ENCODE measurements at regions not wholly inside any gene's neighbourhood (a gene's known extent, or its start where the extent isn't known, plus 50 kb on each side); places are given as distances from the start of the nearest gene placed in this dataset.

DNA sequence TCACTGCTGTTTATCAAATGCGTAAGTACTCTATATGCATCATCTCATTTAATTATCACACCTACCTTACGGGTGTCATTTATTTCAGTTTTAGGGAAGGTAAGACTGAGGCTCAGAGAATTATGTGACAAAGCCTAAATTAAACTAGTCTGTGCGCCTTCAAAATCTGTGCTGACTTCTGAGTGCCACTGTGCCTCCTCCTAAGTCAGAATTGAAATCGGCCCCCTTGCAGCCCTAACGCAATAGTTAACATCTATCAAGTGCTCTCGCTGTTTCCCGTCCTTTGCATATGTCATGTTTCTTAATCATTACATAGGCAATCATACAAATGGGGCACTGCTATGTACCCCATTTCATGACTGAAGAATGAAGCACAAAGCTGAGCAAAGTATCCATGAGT, 79.0 kb upstream of the PDE10A start:
- no peak for DNase-seq

DNA sequence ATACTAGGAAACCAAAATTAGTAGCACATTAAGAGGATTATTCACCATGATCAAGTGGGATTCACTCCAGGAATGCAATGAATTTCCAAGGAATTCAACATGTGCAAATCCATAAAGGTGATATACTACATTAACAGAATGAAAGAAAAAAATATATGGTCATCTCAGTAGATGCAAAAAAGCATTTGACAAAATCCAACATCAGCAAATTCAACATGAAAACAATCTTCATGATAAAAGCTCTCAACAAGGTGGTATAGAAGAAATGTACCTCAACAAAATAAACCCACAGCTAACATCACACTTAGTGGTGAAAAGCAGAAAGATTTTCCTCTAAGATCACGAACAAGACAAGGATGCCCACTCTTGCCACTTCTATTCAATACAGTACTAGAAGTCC, 74.4 kb upstream of the PDE10A start:
- DNase-seq: no peak

DNA sequence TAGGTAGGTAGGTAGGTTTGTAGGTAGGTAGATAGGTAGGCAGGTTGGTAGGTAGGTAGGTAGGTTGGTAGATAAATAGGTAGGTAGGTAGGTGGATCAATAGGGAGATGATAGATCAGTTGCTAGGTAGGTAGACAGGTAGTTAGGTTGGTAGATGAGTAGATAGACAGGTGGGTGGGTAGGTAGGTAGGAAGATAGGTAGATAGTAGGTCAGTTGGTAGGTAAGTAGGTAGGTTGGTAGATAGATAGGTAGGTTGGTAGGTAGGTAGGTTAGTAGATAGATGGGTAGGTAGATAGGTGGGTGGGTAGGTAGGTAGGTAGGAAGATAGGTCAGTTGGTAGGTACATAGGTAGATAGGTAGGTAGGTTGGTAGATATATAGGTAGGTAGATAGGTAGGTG, 72.0 kb upstream of the PDE10A start:
- no peak for DNase-seq

DNA sequence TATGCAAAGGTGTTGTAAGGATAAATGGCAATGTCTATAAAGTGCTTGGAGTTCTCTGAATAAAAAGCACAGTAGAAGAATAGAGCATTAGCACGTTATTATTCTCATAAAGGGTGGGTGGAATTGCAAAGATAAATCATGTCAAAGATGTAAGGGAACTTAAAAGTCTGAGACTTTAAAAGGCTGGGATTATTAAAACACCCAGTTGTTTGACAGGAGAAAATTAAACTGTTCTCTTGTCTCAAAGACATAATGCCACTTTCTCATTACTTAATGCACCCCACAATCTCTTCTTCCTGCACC, 70.4 kb upstream of the PDE10A start:
- no peak for DNase-seq

DNA sequence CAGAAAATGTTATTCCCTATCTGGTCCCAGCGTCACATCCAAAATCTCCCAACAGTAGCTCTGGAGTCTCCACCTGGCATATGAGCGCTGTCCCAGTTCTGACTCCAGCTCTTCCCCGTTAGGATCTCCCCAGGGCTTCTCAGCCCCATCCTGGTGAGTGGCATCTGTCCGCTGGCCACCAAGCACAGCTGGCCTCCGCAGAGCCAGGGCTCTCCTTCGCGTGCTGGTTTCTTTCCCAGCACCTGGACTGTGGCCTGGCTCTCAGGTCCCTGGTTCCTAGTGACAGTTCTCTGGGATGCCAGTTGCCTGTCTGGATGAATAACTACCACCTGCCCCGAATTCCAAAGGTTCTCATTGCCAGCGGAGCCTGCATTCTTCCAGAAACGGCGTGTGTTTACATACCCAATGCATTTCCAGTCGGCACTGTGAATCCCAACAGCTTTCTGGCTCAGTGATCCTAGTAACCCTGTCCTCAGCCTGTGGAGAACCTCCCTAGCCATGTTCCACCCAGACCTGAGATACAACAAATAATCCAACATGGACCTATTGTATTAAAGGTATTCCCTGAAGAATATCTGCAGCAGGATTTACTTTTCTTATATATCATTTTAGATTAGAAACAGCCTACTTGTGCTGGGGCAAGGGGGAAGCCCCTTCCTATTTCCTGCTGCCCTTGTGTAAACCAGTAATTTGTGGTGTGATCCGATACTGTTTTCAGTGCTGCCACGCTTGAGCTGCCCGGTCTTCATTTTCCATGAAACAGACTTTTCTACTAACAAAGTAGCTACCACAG, 69.9 kb upstream of the PDE10A start:
- DNase-seq: no peak

- no peak for DNase-seq
Measured at GRCh38 chr6:165729307-165729936, 66.4 kb upstream of the PDE10A start.

GRCh38 chr6:165728216-165728615, 65.2 kb upstream of the PDE10A start:
- DNase-seq: no peak

DNA sequence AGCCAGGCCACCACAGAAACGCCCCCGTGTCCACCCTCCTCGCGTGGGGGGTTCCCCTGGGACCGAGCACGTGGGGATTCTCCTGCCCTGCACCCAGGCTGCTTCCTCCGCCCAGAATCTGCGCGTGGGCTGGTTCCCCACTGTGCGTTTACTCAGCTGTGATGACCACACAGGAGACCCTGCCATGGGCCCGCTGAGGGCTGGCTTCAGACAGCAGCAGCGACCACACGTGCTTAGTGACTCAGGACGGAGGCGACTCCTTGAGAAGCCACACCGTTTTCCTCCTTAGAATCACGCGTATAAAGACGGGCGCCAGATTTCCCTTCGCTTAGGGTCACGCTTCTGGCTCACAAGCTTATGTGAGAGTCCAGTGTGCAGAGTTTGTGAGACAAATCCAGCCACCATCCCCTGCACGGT, 63.9 kb upstream of the PDE10A start:
- DNase-seq: no peak

DNA sequence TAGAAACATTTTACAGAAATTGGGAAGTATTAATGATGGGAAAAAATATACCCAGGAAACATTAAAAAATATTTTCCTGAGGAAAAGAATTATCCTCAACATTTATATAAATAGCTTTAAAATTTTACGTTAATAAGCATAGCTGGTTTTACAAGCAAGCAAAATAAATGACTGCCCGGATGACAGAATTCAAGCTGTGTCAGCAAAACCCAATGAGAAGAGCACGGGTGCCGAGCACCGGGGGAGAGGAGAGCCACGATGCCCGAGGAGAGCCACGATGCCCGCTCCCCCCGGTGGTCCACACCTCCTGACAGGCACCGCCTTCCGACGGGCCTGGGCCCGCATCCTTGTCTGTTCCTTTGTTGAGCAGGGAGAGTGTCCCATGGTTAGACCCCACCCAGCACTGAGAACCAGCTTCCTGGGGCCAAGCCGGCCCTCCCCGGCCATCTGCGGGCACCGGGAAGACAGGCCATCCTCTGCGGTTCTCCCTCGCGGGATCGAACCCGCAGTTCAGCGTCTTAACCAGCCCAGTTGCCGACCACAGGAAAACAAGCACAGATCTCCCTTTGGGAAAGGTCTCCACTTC, 63.3 kb upstream of the PDE10A start:
- no peak for DNase-seq

GRCh38 chr6:165725201-165725600, 62.2 kb upstream of the PDE10A start:
- no peak for DNase-seq

GRCh38 chr6:165723326-165723725, 60.3 kb upstream of the PDE10A start:
- no peak for DNase-seq

DNA sequence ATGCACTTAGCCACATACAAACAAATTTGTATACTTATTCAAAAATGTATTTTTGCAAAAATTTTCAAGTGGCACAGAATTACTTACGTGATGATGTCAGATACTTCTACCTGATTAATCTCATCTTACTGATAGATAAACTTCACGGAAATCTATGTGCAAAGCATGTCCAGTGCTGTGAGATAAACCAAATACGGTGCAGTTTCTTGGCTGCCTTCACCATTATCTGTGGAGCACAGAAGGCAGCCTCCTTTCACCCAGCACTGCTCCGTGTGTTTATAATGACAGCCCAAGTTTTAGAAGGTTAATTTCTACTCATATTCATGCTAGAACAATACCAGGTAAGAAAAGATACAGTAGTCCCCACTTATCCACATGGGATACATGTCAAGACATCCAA, 59.0 kb upstream of the PDE10A start:
- no peak for DNase-seq

GRCh38 chr6:165721356-165721755, 58.3 kb upstream of the PDE10A start:
- DNase-seq: no peak

DNA sequence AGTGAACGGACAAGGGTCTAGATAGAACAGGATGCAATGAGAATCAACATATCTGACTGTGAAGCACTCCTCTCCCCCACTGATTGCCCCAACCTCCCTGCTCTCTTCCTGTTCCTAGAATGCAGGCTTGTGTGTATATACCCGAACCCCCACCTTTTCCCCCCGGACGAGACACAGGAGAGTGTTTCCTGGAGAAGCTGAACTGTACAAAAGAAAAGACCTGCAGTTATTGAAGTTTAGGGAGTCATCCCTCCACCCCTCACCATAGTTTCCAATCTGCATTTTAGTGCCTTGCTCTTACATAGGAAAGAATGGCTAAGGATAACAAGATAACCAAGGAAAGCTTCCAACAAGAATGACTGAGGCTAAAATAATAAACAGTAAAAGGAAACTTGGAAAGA, 55.5 kb upstream of the PDE10A start:
- no peak for DNase-seq

DNA sequence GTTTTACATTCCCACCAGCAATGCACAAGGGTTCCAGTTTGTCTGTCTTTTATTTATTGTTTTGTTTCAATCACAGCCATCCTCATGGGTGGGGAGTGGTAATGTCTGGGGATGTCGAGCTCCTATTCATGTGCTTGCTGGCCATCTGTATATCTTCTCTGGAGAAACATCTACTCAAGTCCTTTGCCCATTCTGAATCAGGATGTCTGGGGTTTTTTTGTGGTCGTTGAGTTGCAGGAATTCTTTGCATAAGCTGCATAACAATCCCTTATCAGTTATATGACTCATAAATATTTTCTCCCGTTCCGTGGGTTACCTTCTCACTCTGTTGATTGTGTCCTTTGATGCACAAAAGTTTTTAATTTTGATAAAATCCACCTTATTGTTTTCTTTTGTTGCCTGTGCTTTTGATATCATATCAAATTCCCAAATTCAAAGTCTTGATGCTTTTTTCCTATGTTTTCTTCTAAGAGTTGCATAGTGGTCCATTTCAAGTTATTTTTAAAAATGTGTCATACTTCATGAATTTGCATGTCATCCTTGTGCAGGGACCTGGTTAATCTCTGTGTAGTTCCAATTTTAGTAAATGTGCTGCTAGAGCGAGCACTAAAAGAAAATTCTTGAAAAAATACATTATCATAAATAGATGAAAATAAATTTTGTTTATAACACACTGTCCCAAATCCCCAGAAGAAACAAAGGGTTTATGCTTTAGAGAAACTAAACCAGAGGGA, 54.9 kb upstream of the PDE10A start:
- no peak for DNase-seq

DNA sequence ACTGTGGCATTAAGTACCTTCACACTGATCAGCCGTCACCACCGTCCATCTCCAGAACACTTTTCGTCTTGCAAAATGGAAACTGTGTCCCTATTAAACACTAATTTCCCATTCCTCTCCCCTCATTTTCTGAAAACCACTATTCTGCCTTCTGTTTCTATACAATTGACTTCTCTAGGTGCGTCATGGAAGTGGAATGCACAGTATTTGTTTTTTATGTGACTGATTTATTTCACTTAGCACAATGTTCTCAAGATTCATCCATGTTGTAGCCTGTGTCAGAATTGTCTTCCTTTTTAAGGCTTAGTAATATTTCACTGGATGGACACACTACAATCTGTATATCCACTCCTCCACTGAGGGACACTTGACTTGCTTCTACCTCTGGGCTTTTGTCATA, 53.8 kb upstream of the PDE10A start:
- no peak for DNase-seq

DNA sequence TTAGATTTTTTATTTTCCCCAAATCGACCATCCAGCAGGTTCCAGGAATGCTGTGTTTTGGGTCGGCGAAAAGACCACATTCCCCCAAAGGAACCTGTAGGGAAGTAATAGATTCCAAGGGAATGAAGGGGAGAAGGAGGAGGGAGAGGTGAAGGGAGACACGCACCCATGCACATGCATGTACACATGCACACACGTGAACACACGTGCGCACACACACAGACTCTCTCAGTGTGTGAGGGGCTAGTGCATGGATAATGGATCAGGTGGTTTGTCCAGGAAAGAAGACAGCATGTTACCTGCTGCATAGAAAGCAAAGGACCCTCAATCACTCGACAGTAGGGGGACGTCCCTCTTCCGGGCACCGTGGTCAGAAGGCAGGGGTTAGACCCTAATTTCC, 52.4 kb upstream of the PDE10A start:
- DNase-seq: no peak

DNA sequence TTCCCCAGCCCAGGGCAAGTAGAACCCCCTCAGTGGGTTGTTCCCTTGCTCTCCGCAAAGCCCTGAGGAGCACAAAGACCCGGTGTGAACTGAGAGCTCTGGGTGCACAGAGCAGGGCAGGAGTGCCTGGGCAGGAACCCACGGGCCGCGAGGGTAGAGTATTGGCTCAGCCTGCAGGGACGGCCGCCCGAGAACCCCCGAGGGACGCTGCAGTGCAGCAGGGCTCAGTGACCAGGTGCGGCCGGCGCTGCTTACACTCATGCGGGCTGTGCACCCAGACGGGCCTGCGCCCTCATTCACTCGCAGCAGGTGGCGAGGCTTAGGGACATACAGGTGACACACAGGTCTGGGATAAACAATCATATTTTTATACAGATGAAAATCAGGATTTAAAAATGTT, 51.9 kb upstream of the PDE10A start:
- no peak for DNase-seq

GRCh38 chr6:165713845-165714466, 50.9 kb upstream of the PDE10A start:
- no peak for DNase-seq
